Upper lobe of left lung (tissue), 4 donors: ENCODE measurements at regions not wholly inside any gene's neighbourhood (a gene's known extent, or its start where the extent isn't known, plus 50 kb on each side); places are given as distances from the start of the nearest gene placed in this dataset.

ENCODE experiments used
- CTCF ChIP-seq, 6 experiments: fragments of 450-650 bp in 4 of 6; fragments of 200-600 bp in 2 of 6; sonication (generic) in 2 of 6; IDR thresholded peaks; one replicate each; pipeline ENCODE4 v1.5.1; 2016 to 2019; ENCODE audit warnings: antibody characterized with exemption in 6 of 6
- POLR2A ChIP-seq, 4 donors: fragments of 450-650 bp; IDR thresholded peaks; one replicate each; pipeline ENCODE4 v1.5.1; 2016 to 2017; ENCODE audit warnings: antibody characterized with exemption in 4 of 4, mild to moderate bottlenecking in 2 of 4

- TF ChIP-seq CTCF (IDR thresholded peaks at IDR 0.05) (no peak), POLR2A (IDR thresholded peaks at IDR 0.05) (no peak)
Observed at GRCh38 chr9:23220171-23220570, 605.9 kb downstream of the ELAVL2 start.
